GM12864 (cell line): ENCODE measurements at regions not wholly inside any gene's neighbourhood (a gene's known extent, or its start where the extent isn't known, plus 50 kb on each side); places are given as distances from the start of the nearest gene placed in this dataset.

Source experiments
- DNase-seq: peaks from one replicate; pipeline ENCODE4 v3.0.0-alpha.2; 2011; ENCODE audit warnings: low read depth
- H3K4me3 ChIP-seq: 2 replicates; pipeline ENCODE4 v1.5.1; 2011; ENCODE audit warnings: mild to moderate bottlenecking, low read depth, low read length, control low read depth
- TF ChIP-seq, protein P1 (sequence below): IDR thresholded peaks from 2 replicates; pipeline ENCODE4 v1.5.1; 2011; ENCODE audit warnings: low read depth, mild to moderate bottlenecking, moderate library complexity, low read length, control low read depth, inconsistent platforms; ENCODE audit errors: missing control alignments

GRCh38 chr4:55184600-55185523 is 59.5 kb upstream of the KDR start:
- peak; percentile 7 for DNase-seq
- TF ChIP-seq, protein P1, sequence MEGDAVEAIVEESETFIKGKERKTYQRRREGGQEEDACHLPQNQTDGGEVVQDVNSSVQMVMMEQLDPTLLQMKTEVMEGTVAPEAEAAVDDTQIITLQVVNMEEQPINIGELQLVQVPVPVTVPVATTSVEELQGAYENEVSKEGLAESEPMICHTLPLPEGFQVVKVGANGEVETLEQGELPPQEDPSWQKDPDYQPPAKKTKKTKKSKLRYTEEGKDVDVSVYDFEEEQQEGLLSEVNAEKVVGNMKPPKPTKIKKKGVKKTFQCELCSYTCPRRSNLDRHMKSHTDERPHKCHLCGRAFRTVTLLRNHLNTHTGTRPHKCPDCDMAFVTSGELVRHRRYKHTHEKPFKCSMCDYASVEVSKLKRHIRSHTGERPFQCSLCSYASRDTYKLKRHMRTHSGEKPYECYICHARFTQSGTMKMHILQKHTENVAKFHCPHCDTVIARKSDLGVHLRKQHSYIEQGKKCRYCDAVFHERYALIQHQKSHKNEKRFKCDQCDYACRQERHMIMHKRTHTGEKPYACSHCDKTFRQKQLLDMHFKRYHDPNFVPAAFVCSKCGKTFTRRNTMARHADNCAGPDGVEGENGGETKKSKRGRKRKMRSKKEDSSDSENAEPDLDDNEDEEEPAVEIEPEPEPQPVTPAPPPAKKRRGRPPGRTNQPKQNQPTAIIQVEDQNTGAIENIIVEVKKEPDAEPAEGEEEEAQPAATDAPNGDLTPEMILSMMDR = peak; percentile 69
- no peak overlapping the region for H3K4me3 ChIP-seq

DNA sequence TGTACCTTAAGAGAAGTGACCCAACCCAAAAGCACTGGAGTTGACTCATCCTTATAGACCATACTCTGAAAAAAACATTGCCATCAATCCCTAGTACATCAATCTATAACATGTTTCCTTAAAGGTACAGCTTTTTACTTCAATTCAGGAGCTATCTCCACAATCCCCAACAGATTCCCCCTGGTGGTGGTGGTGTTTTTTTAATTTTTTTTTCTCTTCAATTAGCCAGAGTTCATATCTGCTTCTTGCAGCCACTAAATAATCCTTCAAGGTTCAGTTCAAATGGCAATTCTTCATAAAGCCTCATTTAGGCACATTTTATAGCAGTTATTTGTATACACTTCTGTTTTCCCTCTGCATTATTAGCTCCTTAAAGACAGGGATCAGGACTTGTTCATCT is 60.7 kb upstream of the KDR start:
- no peak overlapping the region for H3K4me3 ChIP-seq
- TF ChIP-seq, protein P1 = no peak
- DNase-seq = no peak

DNA sequence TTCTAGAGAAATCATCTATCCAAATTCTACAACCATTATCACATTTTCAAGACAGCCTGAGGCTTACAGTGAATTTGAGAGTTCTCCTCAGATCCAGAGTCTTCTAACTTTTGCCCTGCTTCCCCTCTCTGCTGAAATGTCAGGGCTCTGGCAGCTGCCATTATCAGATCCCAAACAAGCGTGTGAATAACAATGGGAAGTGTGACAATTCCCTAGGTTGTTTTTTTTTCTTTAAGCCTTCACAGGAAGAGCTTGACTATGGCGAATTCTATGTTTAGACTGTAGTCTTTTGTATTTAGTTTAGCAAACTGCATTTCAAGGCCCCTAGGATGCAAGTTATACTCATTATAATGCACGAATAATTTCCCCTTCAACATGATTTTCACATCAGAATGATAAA is 61.3 kb upstream of the KDR start:
- no peak for DNase-seq
- H3K4me3 ChIP-seq = no peak overlapping the region
- TF ChIP-seq, protein P1 = no peak

- no peak overlapping the region for H3K4me3 ChIP-seq
- TF ChIP-seq, protein P1 = no peak
- no peak for DNase-seq
Observed at GRCh38 chr4:55214172-55214571, 88.8 kb upstream of the KDR start.

GRCh38 chr4:55215087-55215486 is 89.7 kb upstream of the KDR start:
- no peak overlapping the region for H3K4me3 ChIP-seq
- no peak for DNase-seq
- TF ChIP-seq, protein P1 = no peak

GRCh38 chr4:55216863-55217635 is 91.7 kb upstream of the KDR start:
- TF ChIP-seq, protein P1 = no peak
- DNase-seq = no peak
- H3K4me3 ChIP-seq = no peak overlapping the region
